Effector memory CD4-positive, alpha-beta T cell (primary cell): ENCODE measurements at regions not wholly inside any gene's neighbourhood (a gene's known extent, or its start where the extent isn't known, plus 50 kb on each side); places are given as distances from the start of the nearest gene placed in this dataset.

Experiments
- DNase-seq, 3 donors: peaks; one replicate each; pipeline ENCODE4 v3.0.0-alpha.2; 2020
- H3K27ac ChIP-seq: 2 replicates; pipeline ENCODE4 v1.7.0; 2013; ENCODE audit warnings: mild to moderate bottlenecking, low read length, moderate library complexity; ENCODE audit not compliant: insufficient read depth, poor library complexity, severe bottlenecking
- H3K27me3 ChIP-seq: replicated peaks from 2 replicates; pipeline ENCODE4 v1.7.0; 2013; ENCODE audit warnings: mild to moderate bottlenecking, low read length; ENCODE audit not compliant: insufficient read depth, control insufficient read depth, poor library complexity, severe bottlenecking
- H3K36me3 ChIP-seq: 2 replicates; pipeline ENCODE4 v1.7.0; 2013; ENCODE audit warnings: mild to moderate bottlenecking, low read length, moderate library complexity; ENCODE audit not compliant: control insufficient read depth, insufficient read depth
- H3K4me1 ChIP-seq: 2 replicates; pipeline ENCODE4 v1.7.0; 2013; ENCODE audit warnings: low read length, mild to moderate bottlenecking; ENCODE audit not compliant: control insufficient read depth, insufficient read depth, poor library complexity, severe bottlenecking
- H3K4me3 ChIP-seq: 2 replicates; pipeline ENCODE4 v1.7.0; 2013; ENCODE audit warnings: low read length, low read depth, mild to moderate bottlenecking; ENCODE audit not compliant: insufficient read depth, poor library complexity, severe bottlenecking
- H3K9me3 ChIP-seq: 2 replicates; pipeline ENCODE4 v1.7.0; 2013; ENCODE audit warnings: mild to moderate bottlenecking, low read length, moderate library complexity; ENCODE audit not compliant: control insufficient read depth

DNA sequence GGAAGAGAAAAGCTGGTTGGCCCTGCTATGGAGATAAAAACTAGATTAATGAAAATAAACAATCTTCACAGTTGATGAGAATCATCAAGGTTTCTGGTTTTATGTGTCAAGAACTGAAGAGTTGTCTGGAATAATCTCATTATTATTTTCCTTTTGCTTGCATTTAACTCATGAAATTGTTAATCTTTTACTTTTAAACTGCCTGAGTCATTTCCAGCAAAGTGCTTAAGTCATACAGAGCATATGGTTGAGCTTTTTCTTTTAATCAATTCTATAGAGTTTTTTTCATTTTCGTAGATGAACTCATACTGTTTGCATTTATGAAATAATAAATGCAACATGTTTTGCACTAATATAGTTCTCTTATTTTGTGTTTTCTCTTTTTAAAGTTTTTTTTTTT is 747.9 kb downstream of the NXPH1 start:
- H3K36me3 ChIP-seq = no peaks in the 10 kb centered on the region
- no peaks in the 10 kb centered on the region for H3K4me1 ChIP-seq
- H3K4me3 ChIP-seq = no peak overlapping the region
- no peak for DNase-seq
- no peak overlapping the region for H3K27ac ChIP-seq
- H3K27me3 ChIP-seq = no peaks in the 10 kb centered on the region
- H3K9me3 ChIP-seq = no peaks in the 10 kb centered on the region

- no peaks in the 10 kb centered on the region for H3K27me3 ChIP-seq
- DNase-seq = no peak
- no peak overlapping the region for H3K27ac ChIP-seq
- H3K4me1 ChIP-seq = no peaks in the 10 kb centered on the region
- no peaks in the 10 kb centered on the region for H3K9me3 ChIP-seq
- H3K4me3 ChIP-seq = no peak overlapping the region
- no peaks in the 10 kb centered on the region for H3K36me3 ChIP-seq
Measured at GRCh38 chr7:9186730-9187129, 753.3 kb downstream of the NXPH1 start.

DNA sequence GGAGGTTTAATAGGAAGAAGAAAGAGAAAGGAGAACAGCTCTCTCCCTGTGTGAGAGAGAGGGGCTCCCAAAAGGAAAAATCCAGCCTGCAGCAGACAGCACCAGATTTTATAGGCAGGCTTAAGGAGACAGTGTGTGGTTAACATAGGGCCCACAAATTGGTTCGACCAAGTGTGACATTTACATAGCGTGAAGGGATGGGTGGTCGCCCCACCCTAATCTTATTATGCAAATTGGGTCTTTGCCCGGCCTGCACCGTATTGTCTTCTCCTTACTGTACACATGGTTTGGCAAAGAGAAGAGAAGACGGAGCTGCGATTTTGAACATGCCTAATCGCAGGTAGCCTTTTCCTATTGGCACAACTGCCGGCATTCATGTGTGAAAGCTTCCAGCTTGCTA is 756.3 kb downstream of the NXPH1 start:
- H3K4me1 ChIP-seq = no peaks in the 10 kb centered on the region
- no peaks in the 10 kb centered on the region for H3K27me3 ChIP-seq
- H3K27ac ChIP-seq = no peak overlapping the region
- H3K9me3 ChIP-seq = no peaks in the 10 kb centered on the region
- no peaks in the 10 kb centered on the region for H3K36me3 ChIP-seq
- DNase-seq = no peak
- no peak overlapping the region for H3K4me3 ChIP-seq

GRCh38 chr7:9192969-9193368 is 759.6 kb downstream of the NXPH1 start:
- Histone ChIP-seq H3K27me3 (no peaks in the 10 kb centered on the region), H3K4me3 (no peak overlapping the region), H3K4me1 (no peaks in the 10 kb centered on the region), H3K27ac (no peak overlapping the region), H3K9me3 (no peaks in the 10 kb centered on the region), H3K36me3 (no peaks in the 10 kb centered on the region)
- DNase-seq = no peak

DNA sequence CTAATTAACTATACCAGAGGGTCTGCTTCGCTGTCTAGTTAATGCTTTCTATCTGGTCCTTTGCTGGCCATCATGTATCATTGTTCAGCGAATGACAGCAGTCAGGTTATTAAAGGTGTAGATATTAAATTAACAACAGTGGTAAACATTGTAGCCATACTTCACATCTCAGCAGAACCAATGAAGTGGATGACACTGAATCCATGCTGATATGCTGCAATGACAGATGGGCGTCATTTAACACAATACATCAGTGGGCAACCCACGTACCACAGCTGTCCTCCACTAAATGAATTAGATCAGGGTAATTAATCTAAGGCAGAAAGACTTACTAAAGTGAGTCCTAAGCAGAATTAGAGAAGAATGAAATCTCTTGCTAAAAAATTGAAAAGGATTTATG is 767.2 kb downstream of the NXPH1 start:
- Histone ChIP-seq H3K27me3 (no peaks in the 10 kb centered on the region), H3K27ac (no peak overlapping the region), H3K9me3 (no peaks in the 10 kb centered on the region), H3K36me3 (no peaks in the 10 kb centered on the region), H3K4me3 (no peak overlapping the region), H3K4me1 (no peaks in the 10 kb centered on the region)
- no peak for DNase-seq

- Histone ChIP-seq H3K27ac (no peak overlapping the region), H3K4me1 (no peaks in the 10 kb centered on the region), H3K4me3 (no peak overlapping the region), H3K36me3 (no peaks in the 10 kb centered on the region), H3K9me3 (no peaks in the 10 kb centered on the region), H3K27me3 (no peaks in the 10 kb centered on the region)
- DNase-seq = no peak
Measured at GRCh38 chr7:9201928-9202327, 768.5 kb downstream of the NXPH1 start.

DNA sequence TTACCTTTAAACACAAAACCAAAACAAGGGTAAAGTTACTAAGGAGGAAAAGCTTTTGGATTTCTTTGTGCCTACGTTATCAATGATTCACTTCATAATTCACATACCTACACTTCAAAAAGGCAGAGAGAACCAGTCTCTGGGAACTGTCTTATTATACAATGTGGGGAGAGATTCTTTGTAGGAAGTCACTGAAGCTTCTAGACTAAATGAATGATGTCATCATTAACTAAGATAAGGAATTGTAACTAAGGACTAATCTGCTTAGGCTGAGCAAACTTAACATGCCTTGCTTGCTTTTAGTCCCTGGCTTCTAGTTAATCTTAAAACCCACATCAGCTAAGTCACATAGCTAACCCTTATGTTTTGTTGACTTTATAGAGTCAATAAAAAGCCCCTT is 771.2 kb downstream of the NXPH1 start:
- H3K27ac ChIP-seq = no peak overlapping the region
- no peaks in the 10 kb centered on the region for H3K27me3 ChIP-seq
- no peaks in the 10 kb centered on the region for H3K9me3 ChIP-seq
- no peak for DNase-seq
- H3K4me1 ChIP-seq = no peaks in the 10 kb centered on the region
- H3K36me3 ChIP-seq = no peaks in the 10 kb centered on the region
- no peak overlapping the region for H3K4me3 ChIP-seq

DNA sequence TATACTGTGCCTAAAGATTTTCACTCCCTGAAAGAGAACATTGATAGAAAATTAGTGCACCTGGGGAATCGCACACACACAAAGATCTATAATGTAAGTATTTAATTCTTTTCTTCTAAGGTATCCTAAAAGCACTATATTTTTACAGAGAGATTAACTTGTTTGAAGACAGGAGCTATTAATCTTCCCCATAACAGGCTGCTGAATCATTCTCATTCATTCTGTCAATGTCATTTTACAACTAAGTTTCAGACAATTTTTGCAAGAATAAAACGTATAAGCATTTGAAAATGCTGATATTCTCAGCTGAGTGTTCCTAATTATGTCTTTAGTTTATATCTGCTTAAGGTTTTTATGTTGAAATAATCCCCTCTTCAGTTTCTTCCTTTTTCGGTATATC is 776.7 kb downstream of the NXPH1 start:
- Histone ChIP-seq H3K4me1 (no peaks in the 10 kb centered on the region), H3K36me3 (no peaks in the 10 kb centered on the region), H3K9me3 (no peaks in the 10 kb centered on the region), H3K27me3 (no peaks in the 10 kb centered on the region), H3K27ac (no peak overlapping the region), H3K4me3 (no peak overlapping the region)
- no peak for DNase-seq

GRCh38 chr7:9217204-9217603 is 783.8 kb downstream of the NXPH1 start:
- Histone ChIP-seq H3K4me1 (no peaks in the 10 kb centered on the region), H3K27me3 (no peaks in the 10 kb centered on the region), H3K27ac (no peak overlapping the region), H3K9me3 (no peaks in the 10 kb centered on the region), H3K4me3 (no peak overlapping the region), H3K36me3 (no peaks in the 10 kb centered on the region)
- DNase-seq = no peak

DNA sequence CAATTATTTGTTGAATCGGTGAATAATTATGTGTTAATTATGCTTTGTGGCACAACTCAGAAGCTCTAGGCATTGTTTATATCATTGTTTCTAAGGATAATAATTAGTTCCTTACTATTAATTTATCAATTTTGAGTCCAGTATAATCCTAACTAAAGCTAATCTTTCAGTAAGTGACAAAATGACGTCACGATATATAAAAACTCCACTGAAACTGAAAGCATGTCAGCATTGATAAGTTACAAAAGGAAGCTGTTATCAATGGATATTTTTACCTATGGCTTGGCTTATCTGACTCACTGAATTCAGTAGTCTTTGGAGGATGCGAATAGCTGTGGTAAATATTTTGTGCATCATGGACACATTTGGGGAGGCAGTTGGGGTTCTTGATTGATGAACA is 793.1 kb downstream of the NXPH1 start:
- no peaks in the 10 kb centered on the region for H3K36me3 ChIP-seq
- H3K9me3 ChIP-seq = no peaks in the 10 kb centered on the region
- no peak for DNase-seq
- no peaks in the 10 kb centered on the region for H3K27me3 ChIP-seq
- H3K27ac ChIP-seq = no peak overlapping the region
- H3K4me3 ChIP-seq = no peak overlapping the region
- H3K4me1 ChIP-seq = no peaks in the 10 kb centered on the region

DNA sequence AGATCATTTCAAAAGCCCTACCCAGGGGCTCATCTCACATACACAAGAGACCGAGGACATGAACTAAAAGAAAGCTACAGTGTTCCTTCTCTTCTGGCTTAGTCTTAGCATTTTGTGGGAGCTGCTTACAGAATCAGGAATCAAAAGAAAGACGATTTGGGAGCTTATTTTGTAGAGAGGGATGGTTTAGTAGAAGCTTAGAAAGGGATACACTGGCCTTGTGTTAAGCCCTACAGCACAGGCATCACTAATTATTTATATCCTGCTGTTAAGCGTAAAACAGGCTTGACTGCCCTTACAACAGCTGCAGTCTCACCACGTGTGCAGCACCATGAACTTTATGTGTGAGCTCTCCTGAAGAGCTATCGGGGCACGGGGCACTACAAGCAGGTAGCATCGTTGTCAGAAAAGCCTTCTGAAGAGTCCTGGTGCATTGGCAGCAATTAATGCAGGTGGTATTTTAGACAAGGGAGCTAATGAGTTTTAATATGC is 798.3 kb downstream of the NXPH1 start:
- Histone ChIP-seq H3K27me3 (no peaks in the 10 kb centered on the region), H3K27ac (no peak overlapping the region), H3K4me3 (no peak overlapping the region), H3K36me3 (no peaks in the 10 kb centered on the region), H3K9me3 (no peaks in the 10 kb centered on the region), H3K4me1 (no peaks in the 10 kb centered on the region)
- no peak for DNase-seq
